ENCODE measurements at regions not wholly inside any gene's neighbourhood (a gene's known extent, or its start where the extent isn't known, plus 50 kb on each side); places are given as distances from the start of the nearest gene placed in this dataset.

GRCh38 chr13:82797876-82798275 lies 1084.4 kb downstream of the SLITRK1 start:
- DNase-seq (ENCODE audit: low read depth in 4 of 6, low spot score in 6 of 6): no peak
- Histone ChIP-seq H3K4me3 (ENCODE audit: low read depth, low read length) (no peak overlapping the region), H3K27me3 (ENCODE audit: control insufficient read depth, insufficient read depth, low read length) (no peaks in the 10 kb centered on the region), H3K9me3 (ENCODE audit: control insufficient read depth, insufficient read depth, low read length) (no peaks in the 10 kb centered on the region), H3K4me1 (ENCODE audit: control insufficient read depth, insufficient read depth, low read length) (no peaks in the 10 kb centered on the region), H3K27ac (ENCODE audit: low read depth, low read length) (no peak overlapping the region), H3K36me3 (ENCODE audit: control insufficient read depth, insufficient read depth, low read length) (no peaks in the 10 kb centered on the region)
- WGBS (ENCODE audit: insufficient coverage): no CpG with 5 or more reads among the region's 1 CpG

DNA sequence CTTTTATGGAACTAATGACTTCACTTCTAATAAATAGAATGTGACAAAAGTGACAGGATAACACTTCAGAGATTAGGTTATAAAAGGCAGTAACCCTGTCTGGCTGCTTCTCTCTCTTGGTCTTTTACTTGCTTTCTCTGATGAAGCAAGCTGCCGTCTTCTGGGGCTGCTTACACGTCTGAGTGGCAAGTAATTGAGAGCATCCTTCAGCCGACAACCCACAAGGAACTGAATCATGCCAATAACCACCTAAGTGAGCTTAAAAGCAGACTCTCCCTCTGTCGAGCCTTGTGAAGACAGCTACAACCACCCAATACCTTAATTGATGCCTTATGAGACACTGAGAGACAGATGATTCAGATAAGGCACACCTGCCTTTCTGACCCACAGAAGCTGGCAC lies 1091.2 kb downstream of the SLITRK1 start:
- H3K4me1 ChIP-seq (ENCODE audit: control insufficient read depth, insufficient read depth, low read length): no peaks in the 10 kb centered on the region
- no peaks in the 10 kb centered on the region for H3K27me3 ChIP-seq (ENCODE audit: control insufficient read depth, insufficient read depth, low read length)
- H3K36me3 ChIP-seq (ENCODE audit: control insufficient read depth, insufficient read depth, low read length): no peaks in the 10 kb centered on the region
- DNase-seq (ENCODE audit: low read depth in 4 of 6, low spot score in 6 of 6): peak in 1 of 6 donors; percentile 24
- 47% methylated on average over 3 of the region's 4 CpGs for WGBS (ENCODE audit: insufficient coverage)
- no peak overlapping the region for H3K4me3 ChIP-seq (ENCODE audit: low read depth, low read length)
- H3K27ac ChIP-seq (ENCODE audit: low read depth, low read length): no peak overlapping the region
- H3K9me3 ChIP-seq (ENCODE audit: control insufficient read depth, insufficient read depth, low read length): no peaks in the 10 kb centered on the region

- H3K36me3 ChIP-seq (ENCODE audit: control insufficient read depth, insufficient read depth, low read length): no peaks in the 10 kb centered on the region
- no peak overlapping the region for H3K4me3 ChIP-seq (ENCODE audit: low read depth, low read length)
- no peak for DNase-seq (ENCODE audit: low read depth in 4 of 6, low spot score in 6 of 6)
- H3K4me1 ChIP-seq (ENCODE audit: control insufficient read depth, insufficient read depth, low read length): no peaks in the 10 kb centered on the region
- no peak overlapping the region for H3K27ac ChIP-seq (ENCODE audit: low read depth, low read length)
- WGBS (ENCODE audit: insufficient coverage): no CpG with 5 or more reads among the region's 3 CpGs
- no peaks in the 10 kb centered on the region for H3K9me3 ChIP-seq (ENCODE audit: control insufficient read depth, insufficient read depth, low read length)
- no peaks in the 10 kb centered on the region for H3K27me3 ChIP-seq (ENCODE audit: control insufficient read depth, insufficient read depth, low read length)
These were observed 1109.5 kb downstream of the SLITRK1 start for GRCh38 chr13:82772816-82773215.

GRCh38 chr13:82766732-82767321 lies 1115.4 kb downstream of the SLITRK1 start:
- 80% methylated on average over 4 of the region's 4 CpGs for WGBS (ENCODE audit: insufficient coverage)
- DNase-seq (ENCODE audit: low read depth in 4 of 6, low spot score in 6 of 6): no peak
- H3K4me1 ChIP-seq (ENCODE audit: control insufficient read depth, insufficient read depth, low read length): no peaks in the 10 kb centered on the region
- no peaks in the 10 kb centered on the region for H3K36me3 ChIP-seq (ENCODE audit: control insufficient read depth, insufficient read depth, low read length)
- H3K27me3 ChIP-seq (ENCODE audit: control insufficient read depth, insufficient read depth, low read length): no peaks in the 10 kb centered on the region
- peaks cover 1% of the 10 kb centered on the region for H3K9me3 ChIP-seq (ENCODE audit: control insufficient read depth, insufficient read depth, low read length)
- H3K4me3 ChIP-seq (ENCODE audit: low read depth, low read length): no peak overlapping the region
- no peak overlapping the region for H3K27ac ChIP-seq (ENCODE audit: low read depth, low read length)

GRCh38 chr13:82758044-82758443 lies 1124.2 kb downstream of the SLITRK1 start:
- WGBS (ENCODE audit: insufficient coverage): no CpG with 5 or more reads among the region's 1 CpG
- H3K27me3 ChIP-seq (ENCODE audit: control insufficient read depth, insufficient read depth, low read length): no peaks in the 10 kb centered on the region
- no peak overlapping the region for H3K27ac ChIP-seq (ENCODE audit: low read depth, low read length)
- no peaks in the 10 kb centered on the region for H3K4me1 ChIP-seq (ENCODE audit: control insufficient read depth, insufficient read depth, low read length)
- no peaks in the 10 kb centered on the region for H3K9me3 ChIP-seq (ENCODE audit: control insufficient read depth, insufficient read depth, low read length)
- DNase-seq (ENCODE audit: low read depth in 4 of 6, low spot score in 6 of 6): no peak
- no peak overlapping the region for H3K4me3 ChIP-seq (ENCODE audit: low read depth, low read length)
- no peaks in the 10 kb centered on the region for H3K36me3 ChIP-seq (ENCODE audit: control insufficient read depth, insufficient read depth, low read length)

DNA sequence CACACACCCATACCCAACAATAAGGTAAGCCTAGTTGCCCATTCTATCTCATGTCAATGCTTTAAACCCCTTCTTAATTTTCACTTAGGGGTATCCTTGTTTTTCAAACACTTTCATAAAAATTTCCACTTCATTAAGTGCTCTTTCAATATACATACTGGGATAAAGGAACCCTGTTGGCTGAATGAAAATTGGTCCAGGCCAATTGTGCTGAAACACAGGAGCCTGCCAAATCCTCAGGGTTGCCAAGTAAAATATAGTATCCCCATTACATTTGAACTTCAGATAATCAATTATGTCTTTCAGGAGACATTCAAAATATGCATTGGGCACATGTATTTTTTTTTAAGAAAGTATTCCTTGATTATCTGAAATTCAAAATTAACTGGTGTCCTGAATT lies 1131.1 kb downstream of the SLITRK1 start:
- H3K27me3 ChIP-seq (ENCODE audit: control insufficient read depth, insufficient read depth, low read length): no peaks in the 10 kb centered on the region

GRCh38 chr13:82749551-82749950 lies 1132.7 kb downstream of the SLITRK1 start:
- no peak for DNase-seq (ENCODE audit: low read depth in 4 of 6, low spot score in 6 of 6)
- Histone ChIP-seq H3K27ac (ENCODE audit: low read depth, low read length) (no peak overlapping the region), H3K36me3 (ENCODE audit: control insufficient read depth, insufficient read depth, low read length) (no peaks in the 10 kb centered on the region), H3K27me3 (ENCODE audit: control insufficient read depth, insufficient read depth, low read length) (no peaks in the 10 kb centered on the region), H3K9me3 (ENCODE audit: control insufficient read depth, insufficient read depth, low read length) (no peaks in the 10 kb centered on the region), H3K4me3 (ENCODE audit: low read depth, low read length) (no peak overlapping the region), H3K4me1 (ENCODE audit: control insufficient read depth, insufficient read depth, low read length) (no peaks in the 10 kb centered on the region)
- WGBS (ENCODE audit: insufficient coverage): no CpG with 5 or more reads among the region's 3 CpGs

More for the DNA sequence above, 1131.1 kb downstream of the SLITRK1 start:
- no peaks in the 10 kb centered on the region for H3K36me3 ChIP-seq (ENCODE audit: control insufficient read depth, insufficient read depth, low read length)
- no peaks in the 10 kb centered on the region for H3K9me3 ChIP-seq (ENCODE audit: control insufficient read depth, insufficient read depth, low read length)
- H3K4me3 ChIP-seq (ENCODE audit: low read depth, low read length): no peak overlapping the region
- peak in 1 of 6 donors; percentile 16 for DNase-seq (ENCODE audit: low read depth in 4 of 6, low spot score in 6 of 6)
- no peak overlapping the region for H3K27ac ChIP-seq (ENCODE audit: low read depth, low read length)
- H3K4me1 ChIP-seq (ENCODE audit: control insufficient read depth, insufficient read depth, low read length): no peaks in the 10 kb centered on the region

DNA sequence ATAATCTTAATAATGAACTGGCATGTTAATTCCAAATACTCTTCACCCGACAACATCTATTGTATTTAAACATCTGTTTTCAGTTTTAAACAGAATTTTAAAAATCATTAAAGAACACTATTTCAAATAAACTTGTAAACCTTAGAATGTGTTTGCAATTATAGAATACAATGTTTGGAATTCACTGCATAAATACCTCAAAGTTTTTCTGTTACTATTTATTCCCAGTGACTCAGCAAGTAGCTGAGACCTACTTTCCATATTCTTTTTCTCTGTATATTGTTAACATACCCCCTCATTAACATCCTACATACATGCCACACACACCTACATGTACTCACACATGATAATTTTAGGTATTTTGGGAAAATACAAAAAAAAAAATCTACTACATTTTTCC lies 1134.3 kb downstream of the SLITRK1 start:
- no CpG with 5 or more reads among the region's 1 CpG for WGBS (ENCODE audit: insufficient coverage)
- no peaks in the 10 kb centered on the region for H3K27me3 ChIP-seq (ENCODE audit: control insufficient read depth, insufficient read depth, low read length)
- DNase-seq (ENCODE audit: low read depth in 4 of 6, low spot score in 6 of 6): no peak
- H3K36me3 ChIP-seq (ENCODE audit: control insufficient read depth, insufficient read depth, low read length): no peaks in the 10 kb centered on the region
- no peak overlapping the region for H3K4me3 ChIP-seq (ENCODE audit: low read depth, low read length)
- H3K9me3 ChIP-seq (ENCODE audit: control insufficient read depth, insufficient read depth, low read length): peaks cover 1% of the 10 kb centered on the region
- H3K4me1 ChIP-seq (ENCODE audit: control insufficient read depth, insufficient read depth, low read length): no peaks in the 10 kb centered on the region
- no peak overlapping the region for H3K27ac ChIP-seq (ENCODE audit: low read depth, low read length)

DNA sequence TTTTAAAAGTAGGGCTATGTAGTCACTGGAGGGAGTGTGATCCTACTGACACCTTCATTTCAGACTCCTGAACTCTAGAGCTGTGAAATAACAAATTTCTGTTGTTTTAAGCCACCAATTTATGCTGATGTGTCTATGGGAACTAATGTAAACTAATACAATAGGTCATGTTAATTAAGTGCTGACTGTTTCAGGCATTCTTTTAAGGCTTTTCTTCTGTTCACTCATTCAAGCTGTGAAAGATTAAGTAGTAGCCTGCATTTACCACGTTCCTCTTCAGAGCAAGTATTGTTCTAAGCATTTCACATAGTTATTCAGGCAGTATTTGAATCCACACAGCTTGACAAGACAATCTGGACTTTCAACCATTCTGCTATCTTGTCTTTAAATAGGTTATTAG lies 1135.0 kb downstream of the SLITRK1 start:
- peak in 1 of 6 donors; percentile 9 for DNase-seq (ENCODE audit: low read depth in 4 of 6, low spot score in 6 of 6)
- WGBS (ENCODE audit: insufficient coverage): no CpG with 5 or more reads among the region's 1 CpG
- Histone ChIP-seq H3K4me1 (ENCODE audit: control insufficient read depth, insufficient read depth, low read length) (no peaks in the 10 kb centered on the region), H3K27me3 (ENCODE audit: control insufficient read depth, insufficient read depth, low read length) (no peaks in the 10 kb centered on the region), H3K36me3 (ENCODE audit: control insufficient read depth, insufficient read depth, low read length) (no peaks in the 10 kb centered on the region), H3K4me3 (ENCODE audit: low read depth, low read length) (no peak overlapping the region), H3K27ac (ENCODE audit: low read depth, low read length) (no peak overlapping the region), H3K9me3 (ENCODE audit: control insufficient read depth, insufficient read depth, low read length) (peaks cover 2% of the 10 kb centered on the region)

- no peaks in the 10 kb centered on the region for H3K4me1 ChIP-seq (ENCODE audit: control insufficient read depth, insufficient read depth, low read length)
- WGBS (ENCODE audit: insufficient coverage): 88% methylated on average over 1 of the region's 4 CpGs
- H3K4me3 ChIP-seq (ENCODE audit: low read depth, low read length): no peak overlapping the region
- H3K36me3 ChIP-seq (ENCODE audit: control insufficient read depth, insufficient read depth, low read length): no peaks in the 10 kb centered on the region
- H3K27me3 ChIP-seq (ENCODE audit: control insufficient read depth, insufficient read depth, low read length): no peaks in the 10 kb centered on the region
- H3K27ac ChIP-seq (ENCODE audit: low read depth, low read length): no peak overlapping the region
- no peak for DNase-seq (ENCODE audit: low read depth in 4 of 6, low spot score in 6 of 6)
- peaks cover 6% of the 10 kb centered on the region for H3K9me3 ChIP-seq (ENCODE audit: control insufficient read depth, insufficient read depth, low read length)
These were observed 1141.8 kb downstream of the SLITRK1 start for GRCh38 chr13:82740442-82740841.
